ENCODE measurements at regions not wholly inside any gene's neighbourhood (a gene's known extent, or its start where the extent isn't known, plus 50 kb on each side); places are given as distances from the start of the nearest gene placed in this dataset.

- TF ChIP-seq JUND (IDR thresholded peaks at IDR 0.05) (no peak), CTCF (IDR thresholded peaks at IDR 0.05) (no peak), EP300 (IDR thresholded peaks at IDR 0.05; ENCODE audit: borderline replicate concordance in 1 of 2, low read depth in 1 of 2, low read length in 1 of 2) (no peak), REST (IDR thresholded peaks at IDR 0.05; ENCODE audit: low read depth, low read length) (no peak), YY1 (IDR thresholded peaks at IDR 0.05; ENCODE audit: low read depth) (no peak), IRF3 (IDR thresholded peaks at IDR 0.05; ENCODE audit: low read depth, low read length) (no peak), FOSL2 (IDR thresholded peaks at IDR 0.05; ENCODE audit: borderline replicate concordance, low read depth) (no peak), SIN3A (IDR thresholded peaks at IDR 0.05; ENCODE audit: borderline replicate concordance, low read depth, low read length) (no peak), NRF1 (IDR thresholded peaks at IDR 0.05; ENCODE audit: low read depth, low read length) (no peak), ZBTB33 (IDR thresholded peaks at IDR 0.05; ENCODE audit: borderline replicate concordance, low read depth) (no peak)
These were observed 452.0 kb downstream of the MFSD1 start for GRCh38 chr3:159253860-159254259.
